ENCODE measurements at regions not wholly inside any gene's neighbourhood (a gene's known extent, or its start where the extent isn't known, plus 50 kb on each side); places are given as distances from the start of the nearest gene placed in this dataset.
"Not testable (repeated sequence)": the region's sequence is repeated elsewhere in the genome, so short reads cannot be mapped to it uniquely, and the experiment has no call there.

- Histone ChIP-seq H3K27ac (no peak overlapping the region), H3K4me3 (no peak overlapping the region)
Measured at GRCh38 chr10:23917251-23917840, 291.6 kb upstream of the KIAA1217 start.

GRCh38 chr10:23918090-23918723 is 290.7 kb upstream of the KIAA1217 start:
- Histone ChIP-seq H3K27ac (no peak overlapping the region), H3K4me3 (no peak overlapping the region)

GRCh38 chr10:23918839-23919238 is 290.1 kb upstream of the KIAA1217 start:
- H3K27ac ChIP-seq, result no peak overlapping the region
- no peak overlapping the region for H3K4me3 ChIP-seq

GRCh38 chr10:23927576-23928325 is 281.2 kb upstream of the KIAA1217 start:
- Histone ChIP-seq H3K4me3 (no peak overlapping the region), H3K27ac (no peak overlapping the region)

- H3K27ac ChIP-seq, H3K4me3 ChIP-seq: not testable (repeated sequence)
Measured at GRCh38 chr10:23934023-23934422, 274.9 kb upstream of the KIAA1217 start.

- H3K27ac ChIP-seq, result no peak overlapping the region
- no peak overlapping the region for H3K4me3 ChIP-seq
Measured at GRCh38 chr10:23945845-23946244, 263.1 kb upstream of the KIAA1217 start.

- Histone ChIP-seq H3K4me3 (no peak overlapping the region), H3K27ac (no peak overlapping the region)
Measured at GRCh38 chr10:23951841-23952240, 257.1 kb upstream of the KIAA1217 start.

GRCh38 chr10:23955456-23956225 is 253.3 kb upstream of the KIAA1217 start:
- no peak overlapping the region for H3K4me3 ChIP-seq
- H3K27ac ChIP-seq, result no peak overlapping the region

GRCh38 chr10:23965123-23965522 is 243.8 kb upstream of the KIAA1217 start:
- Histone ChIP-seq H3K27ac (no peak overlapping the region), H3K4me3 (no peak overlapping the region)

- Histone ChIP-seq H3K4me3 (no peak overlapping the region), H3K27ac (no peak overlapping the region)
Measured at GRCh38 chr10:23965880-23966279, 243.1 kb upstream of the KIAA1217 start.

GRCh38 chr10:23966504-23967051 is 242.4 kb upstream of the KIAA1217 start:
- Histone ChIP-seq H3K27ac (no peak overlapping the region), H3K4me3 (no peak overlapping the region)

GRCh38 chr10:23968301-23968700 is 240.6 kb upstream of the KIAA1217 start:
- Histone ChIP-seq H3K27ac (no peak overlapping the region), H3K4me3 (no peak overlapping the region)

GRCh38 chr10:23974746-23975272 is 234.1 kb upstream of the KIAA1217 start:
- Histone ChIP-seq H3K4me3 (no peak overlapping the region), H3K27ac (no peak overlapping the region)

- H3K27ac ChIP-seq, result no peak overlapping the region
Measured at GRCh38 chr10:23975431-23975830, 233.5 kb upstream of the KIAA1217 start.

GRCh38 chr10:23976275-23976674 is 232.7 kb upstream of the KIAA1217 start:
- Histone ChIP-seq H3K27ac (no peak overlapping the region), H3K4me3 (no peak overlapping the region)

More at GRCh38 chr10:23975431-23975830, 233.5 kb upstream of the KIAA1217 start:
- H3K4me3 ChIP-seq, result no peak overlapping the region

- Histone ChIP-seq H3K4me3 (no peak overlapping the region), H3K27ac (no peak overlapping the region)
Measured at GRCh38 chr10:23978317-23978716, 230.6 kb upstream of the KIAA1217 start.

- Histone ChIP-seq H3K27ac (no peak overlapping the region), H3K4me3 (no peak overlapping the region)
Measured at GRCh38 chr10:23980094-23980493, 228.8 kb upstream of the KIAA1217 start.

GRCh38 chr10:23981520-23982309 is 227.2 kb upstream of the KIAA1217 start:
- Histone ChIP-seq H3K27ac (no peak overlapping the region), H3K4me3 (no peak overlapping the region)

GRCh38 chr10:23984405-23984804 is 224.5 kb upstream of the KIAA1217 start:
- not testable (repeated sequence) for H3K4me3 ChIP-seq, H3K27ac ChIP-seq

Data from skin epidermis (tissue), 12 donors.